NT2/D1 (cell line): ENCODE measurements at regions not wholly inside any gene's neighbourhood (a gene's known extent, or its start where the extent isn't known, plus 50 kb on each side); places are given as distances from the start of the nearest gene placed in this dataset.
"Not testable (repeated sequence)": the region's sequence is repeated elsewhere in the genome, so short reads cannot be mapped to it uniquely, and the experiment has no call there.

Experiments used
- SUZ12 ChIP-seq: IDR thresholded peaks from 2 replicates; pipeline ENCODE4 v1.6.1; 2011; ENCODE audit not compliant: insufficient read length, insufficient read depth; ENCODE audit errors: extremely low read depth
- YY1 ChIP-seq: IDR thresholded peaks from 2 replicates; pipeline ENCODE4 v1.6.1; 2011; ENCODE audit not compliant: insufficient read length, insufficient read depth
- ZNF274 ChIP-seq: IDR thresholded peaks from 2 replicates; pipeline ENCODE4 v1.6.1; 2011; ENCODE audit warnings: mild to moderate bottlenecking, low read depth, low read length

- TF ChIP-seq YY1, SUZ12, ZNF274: not testable (repeated sequence)
These were observed 211.4 kb downstream of the FAM72C start for GRCh38 chr1:143760366-143760765.
